ENCODE measurements at regions not wholly inside any gene's neighbourhood (a gene's known extent, or its start where the extent isn't known, plus 50 kb on each side); places are given as distances from the start of the nearest gene placed in this dataset.

DNA sequence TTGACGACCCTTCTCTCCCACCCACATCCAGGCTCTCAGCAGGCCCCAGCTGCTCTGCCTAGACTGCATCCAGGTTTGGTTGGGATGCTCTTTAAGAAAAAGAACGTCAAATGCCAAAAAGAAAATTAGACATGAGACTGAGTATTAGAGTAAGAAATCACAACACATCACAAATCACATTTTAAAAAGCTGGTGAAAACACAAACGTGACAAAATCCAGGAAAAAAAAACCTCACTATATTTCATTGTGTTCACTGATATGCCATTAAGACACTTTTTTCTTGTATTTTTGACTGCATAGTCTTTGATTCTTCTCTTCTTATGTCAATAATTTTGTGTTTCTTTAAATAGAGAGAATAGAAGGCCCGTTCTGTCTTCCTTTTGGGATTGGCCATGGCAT is 243.7 kb downstream of the TLE3 start:
- H3K36me3 ChIP-seq: no peaks in the 10 kb centered on the region
- H3K27ac ChIP-seq: no peak overlapping the region
- H3K27me3 ChIP-seq: no peaks in the 10 kb centered on the region
- H3K4me1 ChIP-seq: peaks cover 0 to 11% (median 0%) of the 10 kb centered on the region in 4 donors
- H3K9me3 ChIP-seq: peaks cover 0 to 2% (median 0%) of the 10 kb centered on the region in 4 donors
- WGBS, 2 donors: 52 to 59% methylated on average over 4 of the region's 4 CpGs
- H3K4me3 ChIP-seq: no peak overlapping the region
- TF ChIP-seq POLR2A (IDR thresholded peaks at IDR 0.05): no peak
- TF ChIP-seq EP300 (IDR thresholded peaks at IDR 0.05): no peak
- TF ChIP-seq, protein P1, sequence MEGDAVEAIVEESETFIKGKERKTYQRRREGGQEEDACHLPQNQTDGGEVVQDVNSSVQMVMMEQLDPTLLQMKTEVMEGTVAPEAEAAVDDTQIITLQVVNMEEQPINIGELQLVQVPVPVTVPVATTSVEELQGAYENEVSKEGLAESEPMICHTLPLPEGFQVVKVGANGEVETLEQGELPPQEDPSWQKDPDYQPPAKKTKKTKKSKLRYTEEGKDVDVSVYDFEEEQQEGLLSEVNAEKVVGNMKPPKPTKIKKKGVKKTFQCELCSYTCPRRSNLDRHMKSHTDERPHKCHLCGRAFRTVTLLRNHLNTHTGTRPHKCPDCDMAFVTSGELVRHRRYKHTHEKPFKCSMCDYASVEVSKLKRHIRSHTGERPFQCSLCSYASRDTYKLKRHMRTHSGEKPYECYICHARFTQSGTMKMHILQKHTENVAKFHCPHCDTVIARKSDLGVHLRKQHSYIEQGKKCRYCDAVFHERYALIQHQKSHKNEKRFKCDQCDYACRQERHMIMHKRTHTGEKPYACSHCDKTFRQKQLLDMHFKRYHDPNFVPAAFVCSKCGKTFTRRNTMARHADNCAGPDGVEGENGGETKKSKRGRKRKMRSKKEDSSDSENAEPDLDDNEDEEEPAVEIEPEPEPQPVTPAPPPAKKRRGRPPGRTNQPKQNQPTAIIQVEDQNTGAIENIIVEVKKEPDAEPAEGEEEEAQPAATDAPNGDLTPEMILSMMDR (IDR thresholded peaks at IDR 0.05): no peak
- no peak for DNase-seq (ENCODE audit: low spot score in 2 of 2)

DNA sequence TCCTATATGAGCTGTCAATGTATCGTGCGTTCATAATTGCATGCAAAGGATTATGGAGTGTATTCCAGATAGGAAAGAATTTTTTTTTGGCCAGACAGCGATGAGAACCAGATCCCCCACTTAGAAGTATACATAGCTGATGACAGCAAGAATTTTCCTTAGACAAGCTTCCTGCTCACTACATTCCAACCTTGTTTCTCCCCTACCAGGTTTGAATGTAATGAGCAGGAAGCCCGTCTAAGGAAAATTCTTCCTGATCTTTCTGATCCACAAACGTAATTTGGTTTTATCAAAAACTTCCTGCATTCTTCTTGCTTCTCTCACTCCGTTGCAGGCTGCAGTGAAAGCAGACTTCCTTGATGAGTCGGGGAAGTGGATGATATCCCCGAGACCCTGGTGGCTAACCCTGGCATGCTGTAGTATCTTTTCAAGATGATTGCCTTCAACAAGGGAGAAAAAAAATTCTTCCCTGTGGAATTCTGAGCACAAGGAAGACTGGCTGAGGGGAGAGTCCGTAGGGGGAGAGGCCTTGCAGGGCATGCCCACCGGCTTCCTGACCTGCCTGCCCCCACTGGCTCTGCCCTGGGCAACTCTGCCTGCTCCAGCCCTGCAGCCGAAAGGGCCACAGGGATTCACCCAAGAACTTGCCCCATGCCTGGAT is 243.1 kb downstream of the TLE3 start:
- no peak overlapping the region for H3K27ac ChIP-seq
- no peak for DNase-seq (ENCODE audit: low spot score in 2 of 2)
- H3K9me3 ChIP-seq: peaks cover 0 to 2% (median 0%) of the 10 kb centered on the region in 4 donors
- H3K4me3 ChIP-seq: no peak overlapping the region
- TF ChIP-seq EP300 (IDR thresholded peaks at IDR 0.05) (no peak), POLR2A (IDR thresholded peaks at IDR 0.05) (no peak)
- TF ChIP-seq, protein P1 (IDR thresholded peaks at IDR 0.05): no peak
- H3K4me1 ChIP-seq: peaks cover 0 to 11% (median 0%) of the 10 kb centered on the region in 4 donors
- H3K27me3 ChIP-seq: no peaks in the 10 kb centered on the region
- H3K36me3 ChIP-seq: no peaks in the 10 kb centered on the region
- 66 to 79% methylated on average over 10 to 11 of the region's 11 CpGs for WGBS, 2 donors

GRCh38 chr15:69855258-69856000 is 242.3 kb downstream of the TLE3 start:
- peaks cover 0 to 2% (median 0%) of the 10 kb centered on the region in 4 donors for H3K9me3 ChIP-seq
- no peaks in the 10 kb centered on the region for H3K36me3 ChIP-seq
- H3K27ac ChIP-seq: no peak overlapping the region
- TF ChIP-seq EP300 (IDR thresholded peaks at IDR 0.05): no peak
- no peak for TF ChIP-seq POLR2A (IDR thresholded peaks at IDR 0.05)
- TF ChIP-seq, protein P1 (IDR thresholded peaks at IDR 0.05): no peak
- peaks cover 0 to 11% (median 0%) of the 10 kb centered on the region in 4 donors for H3K4me1 ChIP-seq
- 80 to 87% methylated on average over 13 of the region's 13 CpGs for WGBS, 2 donors
- DNase-seq (ENCODE audit: low spot score in 2 of 2): no peak
- H3K4me3 ChIP-seq: no peak overlapping the region
- H3K27me3 ChIP-seq: no peaks in the 10 kb centered on the region

DNA sequence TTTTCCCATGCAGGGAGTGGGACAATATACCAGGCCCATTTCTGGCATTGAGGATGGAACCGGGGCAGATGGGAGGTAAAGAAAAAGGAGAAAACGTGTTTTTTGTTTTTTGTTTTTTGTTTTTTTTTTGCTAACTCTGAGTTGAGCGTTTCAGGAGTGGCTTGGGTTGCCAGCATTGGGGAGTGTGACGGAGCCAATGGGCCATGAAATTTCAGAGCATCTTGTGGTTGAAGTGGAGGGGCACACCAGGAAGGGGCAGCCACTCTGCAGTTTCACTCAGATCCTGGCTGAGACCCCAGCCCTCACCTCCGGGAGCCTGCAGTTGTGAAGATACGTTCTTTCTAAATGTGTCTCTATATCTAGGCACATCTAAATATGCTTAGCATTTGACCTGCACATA is 240.5 kb downstream of the TLE3 start:
- no peak overlapping the region for H3K4me3 ChIP-seq
- TF ChIP-seq EP300 (IDR thresholded peaks at IDR 0.05): no peak
- TF ChIP-seq POLR2A (IDR thresholded peaks at IDR 0.05): no peak
- TF ChIP-seq, protein P1 (IDR thresholded peaks at IDR 0.05): no peak
- no peaks in the 10 kb centered on the region for H3K36me3 ChIP-seq
- 91 to 92% methylated on average over 6 of the region's 6 CpGs for WGBS, 2 donors
- H3K9me3 ChIP-seq: peaks cover 0 to 2% (median 0%) of the 10 kb centered on the region in 4 donors
- no peak for DNase-seq (ENCODE audit: low spot score in 2 of 2)
- no peaks in the 10 kb centered on the region for H3K27me3 ChIP-seq
- no peak overlapping the region for H3K27ac ChIP-seq
- peaks cover 0 to 11% (median 0%) of the 10 kb centered on the region in 4 donors for H3K4me1 ChIP-seq

Measured in tibial nerve (tissue), 4 donors.